Kidney (tissue), 13 donors: ENCODE measurements at regions not wholly inside any gene's neighbourhood (a gene's known extent, or its start where the extent isn't known, plus 50 kb on each side); places are given as distances from the start of the nearest gene placed in this dataset.
A peak's percentile ranks its signal among the peaks of the same experiment; 100 is the strongest.

Experiments used
- DNase-seq, 5 donors: peaks; one replicate each; pipeline ENCODE4 v3.0.0-alpha.2; 2013 to 2020
- FAIRE-seq: peaks from 2 replicates; lab custom pipeline; 2012; peaks lifted over from hg19 to GRCh38; lab: Jason Lieb, UNC
- H3K27ac ChIP-seq, 2 donors: one replicate each; pipeline ENCODE4 v1.7.0; 2013; ENCODE audit warnings: low read depth in 2 of 2, low read length in 2 of 2, inconsistent platforms in 1 of 2
- H3K27me3 ChIP-seq: one replicate; pipeline ENCODE4 v1.7.1; 2013; ENCODE audit warnings: low read length, inconsistent platforms; ENCODE audit not compliant: control insufficient read depth, insufficient read depth
- H3K36me3 ChIP-seq, 3 donors: one replicate each; pipeline versions ENCODE4 v1.7.0 to v1.7.1; 2013; ENCODE audit warnings: low read length in 3 of 3, control low read depth in 1 of 3, inconsistent platforms in 1 of 3; ENCODE audit not compliant: insufficient read depth in 3 of 3, control insufficient read depth in 2 of 3
- H3K4me1 ChIP-seq, 3 donors: one replicate each; pipeline versions ENCODE4 v1.7.0 to v1.7.1; 2013; ENCODE audit warnings: low read length in 3 of 3, inconsistent platforms in 1 of 3, low read depth in 1 of 3; ENCODE audit not compliant: control insufficient read depth in 2 of 3, insufficient read depth in 2 of 3
- H3K4me3 ChIP-seq, 3 donors: one replicate each; pipeline versions ENCODE4 v1.7.0 to v1.8.1; 2013; ENCODE audit warnings: low read length in 3 of 3, control low read depth in 1 of 3, inconsistent platforms in 1 of 3
- H3K9ac ChIP-seq, 3 donors: one replicate each; pipeline versions ENCODE4 v1.7.0 to v1.7.1; 2013; ENCODE audit warnings: low read length in 3 of 3, control low read depth in 1 of 3, inconsistent platforms in 1 of 3
- H3K9me3 ChIP-seq, 3 donors: one replicate each; pipeline versions ENCODE4 v1.7.0 to v1.7.1; 2013; ENCODE audit warnings: low read length in 3 of 3, control low read depth in 1 of 3, inconsistent platforms in 1 of 3; ENCODE audit not compliant: control insufficient read depth in 2 of 3, insufficient read depth in 1 of 3
- intact Hi-C: fragments of 100-400 bp; cut with DNase I; formaldehyde crosslinking; loops from one replicate; pipeline ENCODE4 v1.11.1; 2022
- TF ChIP-seq, protein P1 (sequence below): IDR thresholded peaks from 3 replicates; pipeline ENCODE4 v1.5.1; 2012; ENCODE audit warnings: mild to moderate bottlenecking, moderate library complexity, borderline replicate concordance; ENCODE audit not compliant: insufficient read depth; ENCODE audit errors: extremely low read depth
- donor health status: control.
- donor health status: control.
- donor health status: control.
- donor health status: control.
- donor health status: control.
- donor health status: DM: yes; HTN: yes; CAD: no.
- donor health status: Normal renal cell carcinoma (clear cell type).

DNA sequence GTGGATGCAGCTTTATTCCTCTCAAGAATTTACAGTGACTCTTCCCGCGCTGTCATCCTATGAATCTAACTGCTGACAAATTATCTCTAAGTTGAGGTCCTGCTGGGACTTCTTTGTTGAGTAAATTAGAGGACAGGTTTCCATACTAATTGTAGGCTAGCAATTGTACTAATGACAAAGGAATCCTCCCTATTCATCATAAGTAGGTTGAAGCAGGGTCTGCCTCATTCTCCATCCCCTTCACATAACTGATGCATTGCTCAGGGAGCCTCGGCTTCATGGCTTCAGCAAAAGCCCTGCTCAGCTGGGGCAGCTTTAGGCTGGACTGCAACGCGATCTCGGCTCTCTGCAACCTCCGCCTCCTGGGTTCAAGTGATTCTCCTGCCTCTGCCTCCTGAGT, 83.1 kb upstream of the IRX6 start:
- Histone ChIP-seq H3K27me3 (no peaks in the 10 kb centered on the region), H3K4me1 (no peaks in the 10 kb centered on the region), H3K4me3 (no peak overlapping the region), H3K9ac (no peak overlapping the region), H3K27ac (no peak overlapping the region), H3K36me3 (no peaks in the 10 kb centered on the region), H3K9me3 (peaks cover 0 to 3% (median 0%) of the 10 kb centered on the region in 3 donors)
- no peak for DNase-seq
- FAIRE-seq: no peak
- intact Hi-C loops: no loop called here
- TF ChIP-seq, protein P1, sequence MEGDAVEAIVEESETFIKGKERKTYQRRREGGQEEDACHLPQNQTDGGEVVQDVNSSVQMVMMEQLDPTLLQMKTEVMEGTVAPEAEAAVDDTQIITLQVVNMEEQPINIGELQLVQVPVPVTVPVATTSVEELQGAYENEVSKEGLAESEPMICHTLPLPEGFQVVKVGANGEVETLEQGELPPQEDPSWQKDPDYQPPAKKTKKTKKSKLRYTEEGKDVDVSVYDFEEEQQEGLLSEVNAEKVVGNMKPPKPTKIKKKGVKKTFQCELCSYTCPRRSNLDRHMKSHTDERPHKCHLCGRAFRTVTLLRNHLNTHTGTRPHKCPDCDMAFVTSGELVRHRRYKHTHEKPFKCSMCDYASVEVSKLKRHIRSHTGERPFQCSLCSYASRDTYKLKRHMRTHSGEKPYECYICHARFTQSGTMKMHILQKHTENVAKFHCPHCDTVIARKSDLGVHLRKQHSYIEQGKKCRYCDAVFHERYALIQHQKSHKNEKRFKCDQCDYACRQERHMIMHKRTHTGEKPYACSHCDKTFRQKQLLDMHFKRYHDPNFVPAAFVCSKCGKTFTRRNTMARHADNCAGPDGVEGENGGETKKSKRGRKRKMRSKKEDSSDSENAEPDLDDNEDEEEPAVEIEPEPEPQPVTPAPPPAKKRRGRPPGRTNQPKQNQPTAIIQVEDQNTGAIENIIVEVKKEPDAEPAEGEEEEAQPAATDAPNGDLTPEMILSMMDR: no peak

GRCh38 chr16:55242667-55243066, 81.3 kb upstream of the IRX6 start:
- intact Hi-C loops: no loop called here
- Histone ChIP-seq H3K27me3 (no peaks in the 10 kb centered on the region), H3K4me1 (no peaks in the 10 kb centered on the region), H3K27ac (no peak overlapping the region), H3K36me3 (no peaks in the 10 kb centered on the region), H3K4me3 (no peak overlapping the region), H3K9ac (no peak overlapping the region), H3K9me3 (peaks cover 0 to 3% (median 0%) of the 10 kb centered on the region in 3 donors)
- no peak for FAIRE-seq
- TF ChIP-seq, protein P1: no peak
- no peak for DNase-seq

GRCh38 chr16:55248058-55248457, 75.9 kb upstream of the IRX6 start:
- TF ChIP-seq, protein P1: no peak
- Histone ChIP-seq H3K27me3 (no peaks in the 10 kb centered on the region), H3K4me1 (no peaks in the 10 kb centered on the region), H3K9ac (no peak overlapping the region), H3K27ac (no peak overlapping the region), H3K9me3 (peaks cover 0 to 3% (median 0%) of the 10 kb centered on the region in 3 donors), H3K4me3 (no peak overlapping the region), H3K36me3 (no peaks in the 10 kb centered on the region)
- FAIRE-seq (no peak), DNase-seq (no peak)
- intact Hi-C loops: no loop called here

DNA sequence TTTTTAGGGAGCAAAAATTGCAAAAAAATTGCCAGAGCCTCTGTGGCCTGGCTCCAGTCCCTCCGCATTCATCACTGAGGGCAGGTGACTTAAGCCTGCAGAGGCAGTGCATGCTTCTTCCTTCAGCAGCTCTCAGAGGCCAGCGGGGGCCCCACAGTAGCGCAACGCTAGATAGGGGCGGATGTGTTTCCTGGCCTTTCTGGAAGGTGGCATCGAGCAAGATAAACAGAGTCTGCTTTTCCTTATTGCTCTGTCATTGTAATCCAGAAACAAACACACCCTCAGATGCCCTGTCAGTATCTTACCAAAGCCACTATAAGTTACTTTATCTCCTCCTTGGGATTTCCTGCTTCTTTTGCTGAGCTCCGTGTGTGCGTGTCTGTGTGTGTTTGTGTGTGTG, 75.5 kb upstream of the IRX6 start:
- TF ChIP-seq, protein P1: no peak
- Histone ChIP-seq H3K36me3 (no peaks in the 10 kb centered on the region), H3K9me3 (peaks cover 0 to 3% (median 0%) of the 10 kb centered on the region in 3 donors), H3K27me3 (no peaks in the 10 kb centered on the region), H3K9ac (no peak overlapping the region), H3K27ac (no peak overlapping the region), H3K4me3 (no peak overlapping the region), H3K4me1 (no peaks in the 10 kb centered on the region)
- no peak for FAIRE-seq
- intact Hi-C loops: no loop called here
- peak in 2 of 5 donors; percentile 15 to 23 for DNase-seq
